ENCODE measurements at regions not wholly inside any gene's neighbourhood (a gene's known extent, or its start where the extent isn't known, plus 50 kb on each side); places are given as distances from the start of the nearest gene placed in this dataset.
A peak's percentile ranks its signal among the peaks of the same experiment; 100 is the strongest.

DNA sequence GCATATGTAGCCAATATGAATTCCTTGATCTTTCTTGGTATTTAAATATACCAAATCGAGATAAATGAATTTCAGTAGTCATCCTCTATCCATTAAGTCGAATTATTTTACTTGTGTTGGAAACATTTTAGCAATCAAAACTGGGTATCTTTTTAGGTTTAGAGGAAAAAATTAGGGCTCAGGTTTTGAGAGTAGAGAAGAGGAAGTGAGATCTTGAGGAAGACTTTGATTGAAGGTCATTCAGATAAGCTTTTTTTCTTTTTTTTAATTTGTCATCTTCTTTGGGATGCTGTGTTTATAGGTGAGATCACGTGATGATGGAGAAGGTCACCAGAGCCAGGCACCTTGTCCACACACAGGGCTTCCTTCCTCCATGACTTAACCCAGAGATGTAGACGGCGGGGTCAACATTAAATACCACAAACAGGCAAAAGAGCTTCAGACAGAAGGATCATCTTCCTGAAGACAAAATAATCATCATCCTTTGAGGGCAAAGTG is 750.1 kb downstream of the RNF144A start:
- Histone ChIP-seq H3K27ac (ENCODE audit: low read depth, low read length) (no peak overlapping the region), H3K4me1 (ENCODE audit: control insufficient read depth in 1 of 2, insufficient read depth in 2 of 2, low read length in 2 of 2) (no peaks in the 10 kb centered on the region), H2BK5ac (ENCODE audit: low read depth, low read length, poor library complexity) (no peak overlapping the region), H3K18ac (ENCODE audit: low read length) (no peak overlapping the region), H3K4me3 (ENCODE audit: low read depth, low read length) (no peak overlapping the region), H2AK5ac (ENCODE audit: low read length) (no peak overlapping the region), H2BK12ac (ENCODE audit: low read length) (no peak overlapping the region), H2AFZ (ENCODE audit: insufficient read depth, low read length, poor library complexity) (no peak overlapping the region), H4K12ac (ENCODE audit: low read depth, low read length) (no peak overlapping the region), H4K8ac (ENCODE audit: low read depth, low read length) (no peak overlapping the region), H4K91ac (ENCODE audit: low read depth, low read length) (no peak overlapping the region), H3K9ac (ENCODE audit: low read length) (no peak overlapping the region), H3K27me3 (ENCODE audit: insufficient read depth, low read length) (no peaks in the 10 kb centered on the region), H3K23ac (ENCODE audit: low read length) (no peak overlapping the region), H3K79me2 (ENCODE audit: control insufficient read depth, insufficient read depth, low read length, poor library complexity) (no peaks in the 10 kb centered on the region), H3K36me3 (ENCODE audit: control insufficient read depth in 1 of 2, insufficient read depth in 2 of 2, low read length in 2 of 2) (no peaks in the 10 kb centered on the region), H3K9me3 (ENCODE audit: insufficient read depth, low read depth, low read length) (no peaks in the 10 kb centered on the region), H3K79me1 (ENCODE audit: low read length) (no peaks in the 10 kb centered on the region), H3K4ac (ENCODE audit: low read depth, low read length) (no peak overlapping the region), H2BK120ac (ENCODE audit: insufficient read depth, low read length, poor library complexity) (no peak overlapping the region), H3K14ac (ENCODE audit: low read length) (no peak overlapping the region), H3K4me2 (ENCODE audit: low read length) (no peak overlapping the region)
- no CpG with 5 or more reads among the region's 5 CpGs for WGBS (ENCODE audit: extremely low coverage, insufficient coverage, insufficient read length)
- no peak for DNase-seq

DNA sequence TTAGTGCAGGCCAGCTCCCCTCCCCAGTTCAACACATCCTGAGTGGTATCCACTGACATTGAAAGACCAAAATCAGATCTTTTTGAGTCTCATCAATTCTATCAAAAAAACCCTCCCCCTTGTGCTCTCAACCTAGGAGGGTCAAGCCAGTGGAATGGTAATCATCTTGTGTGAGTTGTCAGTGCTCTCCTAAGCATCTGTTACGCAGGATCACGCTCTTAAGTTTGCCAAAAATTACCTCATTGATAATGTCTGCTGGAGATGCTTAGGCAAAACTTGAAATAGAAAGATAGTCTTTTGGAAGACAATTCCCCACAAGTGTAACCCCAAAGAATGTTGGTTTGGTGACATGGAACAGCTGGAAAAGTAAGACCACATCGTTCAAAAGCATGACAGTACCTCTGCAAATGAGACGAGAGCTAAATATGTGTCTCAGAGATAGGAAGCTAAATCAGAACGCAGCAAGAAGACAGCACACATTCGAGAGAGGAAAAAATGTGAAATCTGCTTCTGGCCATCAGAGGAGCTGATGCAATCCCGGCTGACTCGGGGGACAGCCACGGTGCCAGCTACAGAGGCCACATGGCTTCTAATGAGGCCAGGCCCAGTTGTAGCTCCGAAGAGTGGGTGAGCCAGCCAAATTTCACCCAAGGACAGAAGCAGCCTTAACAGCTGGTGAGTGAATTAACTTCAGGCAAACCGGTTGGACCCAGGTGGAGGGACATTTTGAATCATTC is 753.9 kb downstream of the RNF144A start:
- H3K27ac ChIP-seq (ENCODE audit: low read depth, low read length): no peak overlapping the region
- no peaks in the 10 kb centered on the region for H3K79me2 ChIP-seq (ENCODE audit: control insufficient read depth, insufficient read depth, low read length, poor library complexity)
- no peak overlapping the region for H4K12ac ChIP-seq (ENCODE audit: low read depth, low read length)
- H2BK5ac ChIP-seq (ENCODE audit: low read depth, low read length, poor library complexity): no peak overlapping the region
- no peak overlapping the region for H3K4me3 ChIP-seq (ENCODE audit: low read depth, low read length)
- no peak overlapping the region for H3K23ac ChIP-seq (ENCODE audit: low read length)
- no peak overlapping the region for H2AK5ac ChIP-seq (ENCODE audit: low read length)
- no peak overlapping the region for H4K91ac ChIP-seq (ENCODE audit: low read depth, low read length)
- H3K27me3 ChIP-seq (ENCODE audit: insufficient read depth, low read length): no peaks in the 10 kb centered on the region
- no peak overlapping the region for H3K4ac ChIP-seq (ENCODE audit: low read depth, low read length)
- H3K4me2 ChIP-seq (ENCODE audit: low read length): no peak overlapping the region
- no peak overlapping the region for H3K18ac ChIP-seq (ENCODE audit: low read length)
- no peaks in the 10 kb centered on the region for H3K36me3 ChIP-seq (ENCODE audit: control insufficient read depth in 1 of 2, insufficient read depth in 2 of 2, low read length in 2 of 2)
- H2BK120ac ChIP-seq (ENCODE audit: insufficient read depth, low read length, poor library complexity): no peak overlapping the region
- H3K9me3 ChIP-seq (ENCODE audit: insufficient read depth, low read depth, low read length): no peaks in the 10 kb centered on the region
- no CpG with 5 or more reads among the region's 11 CpGs for WGBS (ENCODE audit: extremely low coverage, insufficient coverage, insufficient read length)
- no peak overlapping the region for H4K8ac ChIP-seq (ENCODE audit: low read depth, low read length)
- H3K79me1 ChIP-seq (ENCODE audit: low read length): no peaks in the 10 kb centered on the region
- no peak for DNase-seq
- H3K9ac ChIP-seq (ENCODE audit: low read length): no peak overlapping the region
- H2BK12ac ChIP-seq (ENCODE audit: low read length): no peak overlapping the region
- H3K14ac ChIP-seq (ENCODE audit: low read length): no peak overlapping the region
- H2AFZ ChIP-seq (ENCODE audit: insufficient read depth, low read length, poor library complexity): peak overlapping the region; percentile 32
- no peaks in the 10 kb centered on the region for H3K4me1 ChIP-seq (ENCODE audit: control insufficient read depth in 1 of 2, insufficient read depth in 2 of 2, low read length in 2 of 2)

DNA sequence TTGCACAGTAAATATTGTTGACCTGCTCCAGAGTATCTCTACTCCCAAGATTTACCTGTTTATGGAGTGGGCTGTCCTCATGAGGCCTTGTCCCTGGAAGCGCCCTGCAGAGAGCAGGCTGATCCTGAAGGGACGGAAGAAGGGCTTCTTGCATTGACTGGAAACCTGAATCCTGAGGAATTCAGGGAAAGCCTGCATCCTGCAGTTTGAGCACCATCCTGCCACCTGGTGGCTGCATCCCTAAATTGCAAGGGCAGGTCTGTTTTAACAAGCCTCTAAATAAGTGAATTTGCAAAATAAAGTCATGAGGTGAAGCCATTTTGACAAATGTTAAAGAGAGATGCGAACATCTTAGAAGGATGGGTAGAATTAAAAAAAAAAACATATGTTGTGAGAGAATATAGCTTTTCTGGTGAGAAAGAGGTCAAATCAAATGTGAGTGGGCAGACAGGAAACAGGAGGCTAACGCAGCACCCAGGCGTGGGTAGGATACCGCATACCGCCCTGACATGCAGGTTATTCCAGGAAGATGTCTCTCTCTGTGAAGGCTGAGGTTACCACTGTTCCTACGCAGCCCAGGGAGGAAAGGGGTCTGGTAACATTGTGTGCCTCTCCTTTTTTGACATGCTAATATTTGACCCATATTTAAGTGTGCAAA is 754.9 kb downstream of the RNF144A start:
- no peak overlapping the region for H3K4me2 ChIP-seq (ENCODE audit: low read length)
- no peak overlapping the region for H4K91ac ChIP-seq (ENCODE audit: low read depth, low read length)
- no peak overlapping the region for H2BK12ac ChIP-seq (ENCODE audit: low read length)
- no peak overlapping the region for H3K9ac ChIP-seq (ENCODE audit: low read length)
- no peak overlapping the region for H4K12ac ChIP-seq (ENCODE audit: low read depth, low read length)
- no peak overlapping the region for H3K4ac ChIP-seq (ENCODE audit: low read depth, low read length)
- no peaks in the 10 kb centered on the region for H3K36me3 ChIP-seq (ENCODE audit: control insufficient read depth in 1 of 2, insufficient read depth in 2 of 2, low read length in 2 of 2)
- no peak overlapping the region for H3K14ac ChIP-seq (ENCODE audit: low read length)
- no peak overlapping the region for H2AK5ac ChIP-seq (ENCODE audit: low read length)
- no peak overlapping the region for H3K23ac ChIP-seq (ENCODE audit: low read length)
- H2BK5ac ChIP-seq (ENCODE audit: low read depth, low read length, poor library complexity): no peak overlapping the region
- H3K4me1 ChIP-seq (ENCODE audit: control insufficient read depth in 1 of 2, insufficient read depth in 2 of 2, low read length in 2 of 2): no peaks in the 10 kb centered on the region
- H3K27me3 ChIP-seq (ENCODE audit: insufficient read depth, low read length): no peaks in the 10 kb centered on the region
- H2AFZ ChIP-seq (ENCODE audit: insufficient read depth, low read length, poor library complexity): no peak overlapping the region
- H3K4me3 ChIP-seq (ENCODE audit: low read depth, low read length): no peak overlapping the region
- H3K9me3 ChIP-seq (ENCODE audit: insufficient read depth, low read depth, low read length): peaks cover 2% of the 10 kb centered on the region
- no peaks in the 10 kb centered on the region for H3K79me2 ChIP-seq (ENCODE audit: control insufficient read depth, insufficient read depth, low read length, poor library complexity)
- H3K18ac ChIP-seq (ENCODE audit: low read length): no peak overlapping the region
- no CpG with 5 or more reads among the region's 8 CpGs for WGBS (ENCODE audit: extremely low coverage, insufficient coverage, insufficient read length)
- peak; percentile 43 to 86 for DNase-seq
- H3K27ac ChIP-seq (ENCODE audit: low read depth, low read length): no peak overlapping the region
- no peak overlapping the region for H2BK120ac ChIP-seq (ENCODE audit: insufficient read depth, low read length, poor library complexity)
- no peak overlapping the region for H4K8ac ChIP-seq (ENCODE audit: low read depth, low read length)
- no peaks in the 10 kb centered on the region for H3K79me1 ChIP-seq (ENCODE audit: low read length)

DNA sequence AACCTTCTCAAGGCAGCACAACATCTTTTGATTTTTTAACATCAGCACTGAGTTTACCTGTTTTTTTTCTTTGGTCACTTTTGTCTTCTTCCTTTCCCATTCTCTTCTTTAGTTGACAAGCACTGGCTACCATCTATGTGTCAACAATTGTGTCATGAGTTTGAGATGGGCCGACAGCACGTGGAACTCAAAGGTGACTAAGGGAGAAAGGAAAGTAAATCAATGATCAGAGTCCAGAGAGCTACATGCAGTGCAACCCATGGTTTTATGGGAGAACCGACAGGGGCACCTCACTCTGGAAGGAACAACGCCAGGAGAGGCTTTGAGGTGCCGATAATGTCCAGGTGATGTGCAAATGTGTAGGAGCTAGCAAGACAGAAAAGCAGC is 755.5 kb downstream of the RNF144A start:
- Histone ChIP-seq H2BK5ac (ENCODE audit: low read depth, low read length, poor library complexity) (no peak overlapping the region), H3K79me1 (ENCODE audit: low read length) (no peaks in the 10 kb centered on the region), H3K27ac (ENCODE audit: low read depth, low read length) (no peak overlapping the region), H3K4me1 (ENCODE audit: control insufficient read depth in 1 of 2, insufficient read depth in 2 of 2, low read length in 2 of 2) (no peaks in the 10 kb centered on the region), H4K91ac (ENCODE audit: low read depth, low read length) (no peak overlapping the region), H2AK5ac (ENCODE audit: low read length) (no peak overlapping the region), H4K8ac (ENCODE audit: low read depth, low read length) (no peak overlapping the region), H3K4ac (ENCODE audit: low read depth, low read length) (no peak overlapping the region), H3K27me3 (ENCODE audit: insufficient read depth, low read length) (no peaks in the 10 kb centered on the region), H3K9me3 (ENCODE audit: insufficient read depth, low read depth, low read length) (peaks cover 2% of the 10 kb centered on the region), H3K9ac (ENCODE audit: low read length) (no peak overlapping the region), H3K36me3 (ENCODE audit: control insufficient read depth in 1 of 2, insufficient read depth in 2 of 2, low read length in 2 of 2) (no peaks in the 10 kb centered on the region), H3K18ac (ENCODE audit: low read length) (no peak overlapping the region), H3K23ac (ENCODE audit: low read length) (no peak overlapping the region), H3K79me2 (ENCODE audit: control insufficient read depth, insufficient read depth, low read length, poor library complexity) (no peaks in the 10 kb centered on the region), H3K4me2 (ENCODE audit: low read length) (no peak overlapping the region), H3K4me3 (ENCODE audit: low read depth, low read length) (no peak overlapping the region), H2AFZ (ENCODE audit: insufficient read depth, low read length, poor library complexity) (no peak overlapping the region), H2BK12ac (ENCODE audit: low read length) (no peak overlapping the region), H2BK120ac (ENCODE audit: insufficient read depth, low read length, poor library complexity) (no peak overlapping the region), H3K14ac (ENCODE audit: low read length) (no peak overlapping the region), H4K12ac (ENCODE audit: low read depth, low read length) (no peak overlapping the region)
- DNase-seq: no peak
- no CpG with 5 or more reads among the region's 5 CpGs for WGBS (ENCODE audit: extremely low coverage, insufficient coverage, insufficient read length)

Measured in trophoblast cell (in vitro differentiated cells and primary cell).